Hindlimb muscle (tissue), 1 donor: ENCODE measurements at regions not wholly inside any gene's neighbourhood (a gene's known extent, or its start where the extent isn't known, plus 50 kb on each side); places are given as distances from the start of the nearest gene placed in this dataset.

Source experiments
- DNase-seq: peaks from one replicate; pipeline ENCODE4 v3.0.0-alpha.2; 2013

DNA sequence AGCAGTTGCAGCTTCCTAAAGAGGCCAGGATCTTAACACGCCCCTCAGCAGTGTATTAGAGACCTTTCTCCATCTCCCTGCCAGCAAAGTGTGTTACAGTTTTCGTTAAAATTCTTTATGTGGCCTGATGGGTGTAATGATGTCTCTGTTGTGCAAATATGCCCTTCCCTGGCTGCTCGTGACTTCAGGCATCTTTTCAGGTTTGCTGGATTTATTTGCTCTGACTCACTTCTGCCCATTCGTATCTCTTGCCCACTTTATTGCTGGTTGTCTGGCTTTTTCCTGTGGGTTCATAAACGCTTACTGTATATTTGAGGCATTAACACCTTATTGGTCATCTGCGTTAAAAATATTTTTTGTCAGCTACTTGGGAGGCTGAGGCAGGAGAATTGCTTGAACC lies 134.5 kb downstream of the ASB1 start:
- DNase-seq: no peak

DNA sequence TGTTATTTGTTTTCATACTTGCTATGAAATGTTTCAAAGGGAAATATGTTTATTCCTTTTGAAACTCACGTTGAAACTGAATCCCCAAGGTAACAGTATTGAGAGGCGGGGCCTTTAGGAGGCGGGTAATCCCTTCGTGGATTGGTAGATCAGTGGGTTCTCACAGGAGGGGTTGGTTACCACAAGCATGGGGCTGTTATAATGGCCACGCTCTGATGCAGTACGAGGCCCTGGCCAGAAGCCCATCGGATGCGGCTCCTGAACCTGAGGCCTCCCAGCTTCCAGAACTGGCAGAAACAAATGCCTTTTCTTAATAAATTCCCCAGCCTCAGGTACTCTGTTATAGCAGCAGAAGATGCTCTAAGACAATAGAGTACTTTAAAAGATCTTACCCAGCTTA lies 135.7 kb downstream of the ASB1 start:
- DNase-seq: no peak

DNA sequence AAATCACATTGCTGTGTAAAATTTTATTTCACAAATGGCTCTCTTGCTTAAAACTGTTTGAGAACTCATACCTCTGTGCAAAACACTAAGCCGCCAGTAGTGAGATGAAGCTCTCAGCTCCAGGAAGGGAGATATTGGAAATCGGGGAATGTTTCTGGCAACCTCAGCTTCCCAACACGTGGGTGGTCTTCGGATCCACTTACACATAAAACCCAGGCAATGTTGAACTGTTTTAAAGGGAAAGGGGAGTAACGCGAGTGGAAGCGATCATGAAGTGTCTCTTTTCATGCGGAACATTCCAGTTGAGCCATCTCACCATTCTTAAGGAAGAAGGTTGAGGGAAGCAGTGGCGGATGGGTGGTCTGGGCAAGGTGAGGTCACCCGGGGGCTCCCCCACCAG lies 136.8 kb downstream of the ASB1 start:
- DNase-seq: no peak

DNA sequence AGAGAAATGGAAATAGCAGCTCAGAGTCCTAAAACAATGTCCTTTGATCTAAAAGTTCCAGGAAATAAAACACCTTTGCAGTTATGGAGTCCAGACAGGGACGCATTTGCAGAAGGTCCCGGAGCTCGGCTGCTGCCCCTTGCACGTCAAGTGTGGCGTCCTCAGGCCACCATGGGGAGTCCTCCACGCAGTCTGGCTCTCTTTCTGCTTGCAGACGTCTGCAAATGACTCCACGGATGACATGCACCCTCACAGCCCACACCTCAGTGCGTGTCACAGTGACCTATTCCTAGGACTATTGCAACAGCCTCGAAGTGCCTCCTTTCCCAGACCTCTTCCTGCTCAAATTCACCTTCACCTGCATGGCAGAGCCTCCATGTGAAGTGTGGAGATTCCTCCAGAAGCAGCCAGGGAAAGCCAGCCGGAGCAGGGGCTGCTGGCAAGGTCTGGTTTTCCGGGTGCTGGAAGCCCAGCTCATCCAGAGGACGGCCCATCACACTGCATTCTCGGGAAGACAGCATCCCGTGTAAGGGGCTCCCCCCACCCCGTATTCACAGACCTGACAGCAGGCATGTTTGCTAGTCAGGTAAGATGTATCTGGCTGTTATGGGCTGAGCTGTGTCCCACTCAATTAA lies 137.7 kb downstream of the ASB1 start:
- DNase-seq: no peak

DNA sequence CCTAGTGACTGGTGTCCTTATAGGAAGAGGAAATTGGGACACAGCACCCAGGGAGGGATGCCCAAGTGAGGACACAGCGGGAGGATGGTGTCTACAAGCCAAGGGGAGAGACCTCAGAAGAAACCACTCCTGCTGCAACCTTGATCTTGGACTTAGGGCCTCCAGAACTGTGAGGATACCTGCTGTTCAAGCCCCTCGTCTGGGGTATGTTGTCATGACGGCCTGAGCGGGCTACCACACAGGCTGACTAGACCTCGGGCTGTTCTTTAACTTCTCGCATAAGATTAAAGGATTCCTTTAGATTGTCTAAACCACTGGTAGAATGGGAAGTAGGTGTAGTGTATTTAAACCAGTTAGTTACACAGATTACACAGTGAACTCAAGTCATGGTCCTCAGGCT lies 138.3 kb downstream of the ASB1 start:
- DNase-seq: no peak

DNA sequence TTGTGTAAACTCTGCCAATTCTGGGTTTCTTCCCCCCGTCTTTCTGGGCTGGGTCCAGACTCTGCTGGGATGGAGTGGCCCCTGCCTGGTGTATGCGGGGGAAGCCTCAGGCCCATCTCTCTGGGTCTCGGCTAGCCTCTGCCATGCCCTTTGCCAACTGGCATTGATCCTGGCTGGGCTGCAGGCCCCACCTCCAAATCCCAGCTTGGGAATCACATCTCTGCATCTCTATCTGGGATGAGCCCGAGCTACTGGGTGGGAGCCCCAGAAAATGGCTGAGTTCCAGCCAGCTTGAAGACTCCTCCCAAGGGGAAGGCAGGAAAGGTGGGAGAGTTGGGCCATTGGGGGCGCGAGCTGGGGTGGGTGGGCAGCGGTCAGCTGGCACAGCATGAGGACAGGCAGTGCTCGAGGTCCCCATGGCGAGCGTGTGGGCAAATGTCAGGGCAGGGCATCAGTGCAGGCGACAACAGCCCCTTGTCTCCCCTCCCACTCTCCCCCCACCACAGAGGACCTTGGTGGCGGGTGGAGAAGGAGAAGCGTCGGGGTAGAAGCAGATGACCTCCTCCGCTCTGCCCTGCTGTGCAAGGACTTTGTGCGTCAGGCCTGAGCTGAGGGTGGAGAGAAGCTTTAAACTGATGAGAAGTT lies 139.4 kb downstream of the ASB1 start:
- DNase-seq: no peak

DNA sequence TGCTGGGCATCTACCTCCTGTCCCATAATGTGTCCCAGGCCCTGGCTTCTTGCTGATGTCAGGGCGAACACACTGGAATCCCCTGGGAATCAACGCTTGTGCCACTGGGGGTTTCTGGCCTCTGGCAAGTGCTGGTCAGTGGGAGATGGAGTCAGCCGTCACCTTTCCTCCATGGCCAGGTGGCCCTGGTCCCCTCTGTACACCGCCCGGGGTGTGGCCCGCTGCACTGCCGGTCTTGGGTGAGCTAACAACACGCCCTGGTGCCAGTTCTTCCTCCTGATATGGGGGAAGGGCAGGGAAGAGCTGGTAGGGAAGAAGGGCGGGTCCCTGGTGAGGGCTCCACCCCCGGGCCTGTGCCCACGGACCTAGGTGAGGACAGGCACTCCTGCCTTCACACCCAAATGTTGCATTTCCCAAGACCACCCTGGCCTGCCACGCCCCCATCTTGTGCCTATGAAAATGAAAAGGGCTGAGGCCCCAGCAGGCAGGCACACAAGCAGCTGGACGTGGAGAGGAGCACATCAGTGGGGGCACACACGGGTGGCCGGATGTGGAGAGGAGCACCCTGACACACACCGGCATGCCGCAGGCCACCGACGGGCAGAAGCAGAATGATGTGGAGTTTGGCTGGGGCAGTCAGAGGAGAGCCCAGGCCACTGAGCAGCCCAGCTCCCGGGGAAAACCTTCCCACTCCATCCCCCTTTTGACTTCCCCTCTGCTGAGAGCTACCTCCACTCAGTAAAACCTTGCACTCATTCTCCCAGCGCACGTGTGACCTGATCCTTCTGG lies 140.5 kb downstream of the ASB1 start:
- no peak for DNase-seq

DNA sequence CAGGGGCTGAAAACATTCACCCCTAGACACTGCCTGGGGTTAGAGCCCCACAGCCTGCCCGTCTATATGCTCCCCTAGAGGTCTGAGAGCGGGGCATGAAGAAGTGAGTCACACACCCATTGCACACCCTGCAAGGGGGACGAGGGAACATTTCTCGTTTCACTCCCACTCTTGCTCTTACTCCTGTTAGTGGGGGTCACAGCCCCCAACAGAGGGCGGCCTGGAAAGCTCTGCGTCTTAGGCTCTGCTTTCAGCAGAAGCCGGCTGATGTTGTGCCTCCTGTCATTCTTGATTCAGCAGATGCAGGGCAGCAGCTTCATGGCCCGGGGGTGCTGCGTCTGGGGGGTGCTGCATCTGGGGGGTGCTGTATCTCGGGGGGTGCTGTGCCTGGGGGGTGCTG lies 141.3 kb downstream of the ASB1 start:
- no peak for DNase-seq

DNA sequence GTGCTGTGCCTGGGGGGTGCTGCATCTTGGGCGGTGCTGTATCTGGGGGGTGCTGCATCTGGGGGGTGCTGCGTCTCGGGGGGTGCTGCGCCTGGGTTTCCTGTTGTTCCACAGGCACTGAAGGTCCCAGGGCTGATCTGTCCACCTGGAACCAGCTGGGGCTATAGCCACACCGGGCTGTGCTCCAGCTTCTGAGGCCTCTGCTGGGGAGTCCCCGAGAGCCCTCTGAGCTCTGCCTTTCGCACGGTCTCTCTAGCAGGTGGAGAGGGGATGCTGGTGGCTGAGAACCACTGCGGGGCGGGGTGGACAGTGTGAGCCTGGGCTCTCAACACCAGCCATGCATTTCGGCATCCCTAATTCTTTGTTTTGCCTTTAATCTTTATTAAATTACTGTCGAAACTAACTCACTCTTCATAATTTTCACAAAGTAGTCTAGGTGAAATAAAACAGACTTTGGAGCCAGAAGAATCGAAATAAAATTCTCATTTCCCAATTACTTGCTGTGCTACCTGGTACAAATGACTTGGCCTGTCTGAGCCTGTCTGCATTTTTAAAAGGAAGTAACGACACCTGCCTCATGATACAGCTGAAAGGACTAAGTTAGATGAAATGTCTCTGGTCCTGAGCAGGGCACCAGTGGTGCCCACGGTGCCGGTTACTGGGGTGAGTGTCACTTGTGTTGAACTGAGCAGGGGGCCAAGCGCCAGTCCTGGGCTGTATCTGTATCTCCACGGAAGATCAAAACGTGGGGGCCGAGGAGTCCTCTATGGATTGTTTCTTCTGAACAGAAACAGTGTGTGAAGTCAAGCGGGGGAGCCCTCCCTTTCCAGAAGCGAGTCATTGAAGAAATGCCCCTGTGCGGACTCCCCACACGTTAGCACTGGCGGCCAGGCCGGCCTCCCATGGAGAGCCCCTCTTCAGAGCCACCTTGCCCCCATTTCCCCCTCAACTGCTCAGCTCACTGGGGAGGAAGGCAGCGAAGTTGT lies 142.0 kb downstream of the ASB1 start:
- DNase-seq: no peak

DNA sequence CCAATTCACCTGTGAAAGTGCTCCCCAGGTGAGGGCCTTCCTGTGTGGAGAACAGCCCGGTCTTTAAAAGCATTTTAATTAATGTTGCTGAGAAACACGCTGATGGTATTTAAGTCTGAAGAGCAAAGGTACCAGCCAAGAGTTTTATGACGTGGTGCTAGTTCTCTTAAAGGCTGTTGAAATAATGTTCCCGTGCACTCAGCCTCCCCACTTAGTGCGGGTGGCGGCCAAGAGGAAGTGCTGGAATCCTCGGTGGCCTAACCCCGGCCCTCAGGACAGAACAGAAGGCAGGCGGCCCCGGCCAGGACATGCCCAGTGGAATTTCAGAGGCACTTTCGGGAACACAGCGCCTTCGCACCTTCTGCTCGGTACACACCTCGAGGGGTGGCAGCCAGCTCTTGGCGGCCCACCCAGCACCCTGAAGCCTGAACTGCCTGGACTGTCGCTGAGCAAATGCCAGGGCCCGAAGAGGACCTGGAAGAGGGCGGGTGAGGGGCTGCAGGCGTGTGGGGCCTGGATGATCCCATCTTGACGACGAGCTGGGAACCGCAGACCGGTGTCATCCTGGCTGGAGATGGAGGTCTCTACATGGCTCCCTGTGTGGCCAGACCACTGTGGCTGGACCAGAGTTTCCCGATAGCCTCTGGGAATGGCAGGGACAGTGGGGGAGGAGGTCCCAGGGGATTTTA lies 142.9 kb downstream of the ASB1 start:
- peak; percentile 31 for DNase-seq

DNA sequence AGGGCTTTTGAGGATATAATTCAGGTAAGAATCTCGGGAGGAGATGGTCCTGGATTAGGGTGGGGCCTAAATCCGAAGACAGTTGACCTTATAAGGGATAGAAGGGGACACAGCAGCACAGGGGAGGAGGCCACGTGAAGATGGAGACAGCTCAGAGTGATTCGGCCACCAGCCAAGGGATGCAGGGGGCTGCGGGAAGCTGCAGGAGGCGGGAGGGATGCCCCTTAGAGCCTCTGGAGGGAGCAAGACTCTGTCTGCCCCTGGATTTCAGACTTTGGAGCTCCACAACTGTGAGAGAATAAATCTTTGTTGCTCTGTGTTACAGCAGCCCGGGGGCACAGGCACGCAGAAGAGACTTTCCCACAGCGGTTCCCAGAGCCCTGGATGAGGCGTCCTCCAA lies 143.7 kb downstream of the ASB1 start:
- DNase-seq: no peak

DNA sequence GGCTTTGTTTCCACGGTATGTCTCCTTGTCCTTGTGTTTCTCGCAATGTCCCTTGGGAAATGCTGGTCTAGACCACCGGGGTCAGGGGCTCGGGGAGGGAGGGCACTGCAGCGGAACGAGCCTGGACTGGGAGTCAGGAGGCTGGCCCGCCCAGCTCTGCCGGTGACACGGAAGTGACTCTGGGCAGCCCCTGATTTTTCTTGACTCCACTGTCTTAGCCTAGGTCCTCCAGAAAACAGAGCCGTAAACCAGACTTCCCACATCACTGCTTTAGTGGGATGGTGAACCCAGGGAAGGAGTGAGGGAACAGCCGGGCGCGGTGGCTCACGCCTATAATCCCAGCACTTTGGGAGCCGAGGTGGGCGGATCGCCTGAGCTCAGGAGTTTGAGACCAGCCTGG lies 144.2 kb downstream of the ASB1 start:
- DNase-seq: no peak

DNA sequence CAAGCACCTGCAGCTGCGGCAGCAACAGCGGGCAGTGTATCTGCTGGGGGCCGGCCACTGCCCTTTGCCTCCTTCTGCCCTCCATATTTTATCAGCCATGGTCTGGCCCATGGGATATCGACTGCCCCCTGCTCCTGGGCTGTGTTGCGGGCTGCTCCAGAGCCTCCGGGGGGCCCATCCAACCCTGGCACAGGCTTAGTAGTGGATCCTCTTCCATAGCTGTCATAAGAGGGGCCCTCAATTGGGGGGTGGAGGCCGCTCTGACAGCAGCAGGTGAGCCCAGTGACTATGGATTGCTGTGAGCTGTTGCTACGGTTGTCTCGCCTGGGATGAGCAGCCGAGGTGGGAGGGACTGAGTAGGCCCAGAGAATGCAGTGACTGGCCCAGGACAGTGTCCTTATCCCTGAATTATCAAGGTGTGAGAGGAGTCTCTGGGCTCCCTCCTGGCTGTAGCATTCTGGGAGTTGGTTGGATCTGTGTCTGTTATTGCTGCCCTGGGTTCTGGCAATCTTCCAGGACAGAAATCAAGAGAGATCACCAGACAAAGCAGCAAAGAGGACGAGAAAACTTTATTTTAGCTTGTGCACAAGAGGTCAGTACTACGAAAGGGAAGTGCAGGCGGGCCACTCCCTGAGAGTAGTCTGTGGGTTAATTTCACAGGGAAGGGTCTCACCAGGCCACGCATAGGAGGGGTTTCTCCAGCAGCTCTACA lies 145.1 kb downstream of the ASB1 start:
- DNase-seq: no peak

DNA sequence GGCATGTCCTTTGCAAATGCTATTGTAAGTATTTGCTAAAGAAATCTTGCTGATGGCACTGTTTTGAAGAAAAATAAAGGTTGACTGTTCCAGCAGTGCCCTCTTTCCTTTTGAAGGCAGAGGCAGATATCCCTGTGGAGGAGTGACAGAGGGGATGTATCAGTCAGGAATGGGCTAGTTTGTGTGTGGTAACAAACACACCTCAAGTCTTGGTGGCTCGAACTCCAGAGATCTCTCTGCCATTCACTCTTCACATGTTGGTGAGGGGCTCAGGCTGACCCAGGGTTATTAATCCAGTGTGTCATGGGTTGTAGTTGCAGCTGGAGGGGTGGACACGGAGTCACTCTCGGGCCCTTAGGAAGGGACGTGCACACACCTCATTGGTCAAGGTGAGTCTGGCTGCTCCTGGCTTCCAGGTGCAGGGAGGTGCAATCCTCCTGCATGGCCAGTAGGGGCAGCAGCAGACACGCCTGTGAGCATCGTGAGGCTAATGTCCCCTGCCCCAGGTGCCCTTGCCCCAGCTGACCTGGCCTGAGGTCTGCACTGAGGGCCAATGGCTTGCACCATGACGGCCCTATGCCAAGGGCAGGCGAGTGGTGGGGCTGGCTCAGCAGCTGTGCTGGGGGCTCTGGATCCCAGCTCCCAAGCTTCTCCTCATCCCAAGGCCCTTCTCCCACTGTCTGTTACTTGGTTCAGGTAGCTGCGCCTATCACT lies 146.5 kb downstream of the ASB1 start:
- DNase-seq: no peak

DNA sequence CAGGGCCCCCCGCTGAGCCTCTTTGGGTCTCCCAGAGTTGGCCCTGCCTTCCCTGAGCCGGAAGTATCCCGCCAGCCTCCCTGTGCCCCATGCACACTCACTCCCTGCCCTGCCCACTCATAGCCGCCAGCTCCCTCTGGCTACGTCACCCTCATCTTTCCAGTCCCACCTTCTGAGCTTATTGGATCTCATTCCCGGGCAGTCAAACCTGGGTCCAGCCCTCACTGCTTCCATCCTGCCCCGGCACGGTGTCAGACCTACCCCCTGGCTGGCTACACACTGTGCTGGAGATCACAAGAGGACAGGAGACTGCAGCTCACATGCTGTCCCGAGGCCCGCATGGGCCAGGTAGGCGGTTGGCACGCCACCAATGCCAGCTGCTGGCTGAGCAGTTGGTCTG lies 147.2 kb downstream of the ASB1 start:
- DNase-seq: no peak

DNA sequence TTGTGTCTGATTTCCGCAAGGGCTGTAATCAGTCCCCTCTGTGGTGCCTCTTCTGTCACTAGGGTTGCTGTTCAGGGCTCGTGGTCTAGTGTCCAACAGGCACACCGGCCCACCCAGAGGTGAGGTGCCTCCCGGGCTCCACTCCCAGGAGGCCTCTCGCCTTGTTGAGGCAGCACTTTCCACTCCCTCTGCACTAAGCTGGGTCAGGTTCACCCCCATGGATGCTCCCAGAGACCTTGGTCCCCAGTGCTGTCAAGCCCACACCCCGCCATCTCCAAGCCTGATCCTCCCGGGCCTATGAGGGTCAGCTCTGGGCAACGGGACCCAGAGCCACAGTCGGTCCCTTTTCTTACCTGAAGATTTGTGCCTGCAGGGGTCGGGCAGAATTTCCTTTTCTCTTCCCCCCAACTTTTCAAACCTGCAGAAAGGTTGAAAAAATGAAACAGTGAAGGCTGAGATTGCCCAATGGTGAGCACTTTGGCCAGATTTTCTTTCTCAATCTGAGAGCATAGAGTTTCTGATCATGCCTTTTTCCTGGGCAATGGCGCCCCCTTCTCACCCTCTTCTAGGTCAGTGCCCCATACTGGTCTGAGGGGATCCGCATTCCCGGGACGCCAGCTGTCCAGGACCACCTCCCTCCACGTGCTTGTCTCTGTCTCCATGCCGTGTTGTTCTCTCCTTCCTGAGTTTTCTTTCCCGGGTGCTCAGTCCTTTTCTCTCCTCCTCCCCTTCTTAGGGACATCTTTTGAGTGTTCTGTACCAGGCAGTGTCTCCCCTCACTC lies 148.0 kb downstream of the ASB1 start:
- DNase-seq: no peak

DNA sequence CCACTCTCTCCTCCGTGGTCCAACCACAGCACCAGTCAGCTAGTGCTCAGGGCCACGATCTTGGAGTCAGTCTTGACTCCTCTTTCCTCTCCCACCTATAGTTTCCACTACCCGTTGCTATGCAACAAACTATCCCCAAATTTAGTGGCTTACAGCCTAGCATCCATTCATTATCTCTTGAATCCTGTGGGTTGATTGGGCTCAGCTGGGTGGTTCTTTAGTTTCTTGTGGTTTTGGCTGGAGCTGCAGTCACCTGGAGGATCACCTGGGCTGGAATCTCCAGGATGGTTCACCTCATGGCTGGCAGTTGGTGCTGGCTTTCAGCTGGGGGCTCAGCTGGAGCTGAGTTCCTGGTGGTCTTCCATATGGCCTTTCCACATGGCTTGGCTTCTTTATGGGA lies 149.9 kb downstream of the ASB1 start:
- no peak for DNase-seq

DNA sequence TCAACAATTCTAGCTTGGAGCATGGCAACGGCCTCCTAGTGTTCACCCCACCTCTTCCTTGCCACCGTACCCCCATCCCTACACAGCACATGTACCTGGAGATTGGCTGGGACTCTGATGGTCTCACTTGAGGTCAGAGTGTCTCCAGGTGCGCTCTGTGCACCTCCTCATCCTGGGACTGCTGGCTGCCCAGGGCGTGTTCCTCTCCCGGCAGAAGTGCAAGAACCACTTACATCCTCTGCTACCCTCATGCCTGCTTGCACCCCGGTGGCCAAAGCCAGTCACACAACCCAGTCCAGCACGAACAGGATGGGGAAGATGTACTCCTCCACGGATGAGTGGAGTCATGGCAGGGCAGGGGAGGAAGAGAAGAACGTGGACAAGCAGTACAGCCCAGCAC lies 151.5 kb downstream of the ASB1 start:
- DNase-seq: no peak

DNA sequence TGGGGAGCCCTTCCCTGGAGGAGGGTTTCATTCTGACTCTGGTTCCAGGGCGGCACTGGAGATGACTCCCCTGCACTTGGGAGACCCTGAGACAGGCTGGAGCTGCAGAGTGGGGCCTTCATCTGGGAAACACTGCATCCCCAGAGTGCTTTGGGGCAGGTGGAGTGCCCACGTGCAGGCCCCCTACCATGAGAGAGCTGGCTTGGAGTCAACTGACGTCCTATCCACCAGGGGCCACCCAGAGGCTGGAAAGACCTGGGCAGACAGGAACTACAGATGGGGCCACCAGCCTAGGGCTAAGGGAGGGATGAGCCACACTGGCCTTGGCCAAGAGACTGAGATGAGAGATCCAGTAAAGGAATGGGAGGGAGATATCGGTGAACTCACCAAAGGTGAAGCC lies 153.8 kb downstream of the ASB1 start:
- DNase-seq: no peak

DNA sequence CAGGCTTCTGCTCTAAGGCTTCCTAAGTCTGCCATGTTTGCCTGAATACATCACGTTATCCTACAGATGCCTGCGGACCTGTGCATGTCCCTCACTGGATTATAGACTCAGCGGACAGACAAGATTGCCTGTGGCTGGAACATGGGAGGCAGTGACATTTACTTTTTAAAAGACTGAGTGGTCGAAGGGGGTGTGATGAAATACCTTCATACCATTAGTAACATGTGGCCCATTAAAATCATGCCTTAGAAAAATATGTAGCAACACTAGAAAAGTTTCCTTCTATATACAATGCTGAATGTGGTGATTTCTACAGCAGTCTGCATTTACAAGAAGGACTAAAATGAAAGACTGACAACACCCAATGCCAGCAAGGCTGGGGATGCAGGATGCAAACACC lies 154.4 kb downstream of the ASB1 start:
- no peak for DNase-seq
